ENCODE measurements at regions not wholly inside any gene's neighbourhood (a gene's known extent, or its start where the extent isn't known, plus 50 kb on each side); places are given as distances from the start of the nearest gene placed in this dataset.

- no peaks in the 10 kb centered on the region for H3K9me2 ChIP-seq (replicated peaks; ENCODE audit: insufficient read depth)
- H3K79me2 ChIP-seq, result no peaks in the 10 kb centered on the region
- H4K20me1 ChIP-seq (ENCODE audit: insufficient read depth, poor library complexity, severe bottlenecking), result no peaks in the 10 kb centered on the region
- no peak overlapping the region for H2AFZ ChIP-seq
- H3K27ac ChIP-seq, result no peak overlapping the region
- TF ChIP-seq EZH2phosphoT487 (IDR thresholded peaks at IDR 0.05; ENCODE audit: low read depth, severe bottlenecking, unreplicated experiment) (no peak), EZH2 (IDR thresholded peaks at IDR 0.05; ENCODE audit: borderline replicate concordance) (no peak), CTCF (IDR thresholded peaks at IDR 0.05; ENCODE audit: poor library complexity) (no peak)
- H3K36me3 ChIP-seq (replicated peaks; ENCODE audit: insufficient read depth, low read depth), result no peaks in the 10 kb centered on the region
- no peaks in the 10 kb centered on the region for H3K9me3 ChIP-seq (ENCODE audit: low read depth)
- no peaks in the 10 kb centered on the region for H3K27me3 ChIP-seq
- no peaks in the 10 kb centered on the region for H3K4me1 ChIP-seq (ENCODE audit: insufficient read depth)
- DNase-seq (ENCODE audit: low spot score), result peak; percentile 8
- no peak overlapping the region for H3K4me3 ChIP-seq
- no peak overlapping the region for H3K4me2 ChIP-seq
These were observed 660.6 kb downstream of the EFNB2 start for GRCh38 chr13:105874814-105875213.

GRCh38 chr13:105871768-105872167, 663.7 kb downstream of the EFNB2 start:
- no peak for DNase-seq (ENCODE audit: low spot score)
- no peaks in the 10 kb centered on the region for H3K9me3 ChIP-seq (ENCODE audit: low read depth)
- no peak for TF ChIP-seq EZH2phosphoT487 (IDR thresholded peaks at IDR 0.05; ENCODE audit: low read depth, severe bottlenecking, unreplicated experiment)
- TF ChIP-seq CTCF (IDR thresholded peaks at IDR 0.05; ENCODE audit: poor library complexity), result no peak
- no peak for TF ChIP-seq EZH2 (IDR thresholded peaks at IDR 0.05; ENCODE audit: borderline replicate concordance)
- H3K79me2 ChIP-seq, result no peaks in the 10 kb centered on the region
- H3K27me3 ChIP-seq, result no peaks in the 10 kb centered on the region
- 61% methylated on average over 1 of the region's 1 CpG for WGBS (ENCODE audit: low lambda C conversion rate, missing lambda C conversion rate)
- no peak overlapping the region for H3K4me2 ChIP-seq
- no peaks in the 10 kb centered on the region for H4K20me1 ChIP-seq (ENCODE audit: insufficient read depth, poor library complexity, severe bottlenecking)
- H3K4me3 ChIP-seq, result no peak overlapping the region
- H3K9me2 ChIP-seq (replicated peaks; ENCODE audit: insufficient read depth), result no peaks in the 10 kb centered on the region
- H3K36me3 ChIP-seq (replicated peaks; ENCODE audit: insufficient read depth, low read depth), result no peaks in the 10 kb centered on the region
- H2AFZ ChIP-seq, result no peak overlapping the region
- no peak overlapping the region for H3K27ac ChIP-seq
- H3K4me1 ChIP-seq (ENCODE audit: insufficient read depth), result no peaks in the 10 kb centered on the region

- Histone ChIP-seq H3K9me2 (replicated peaks; ENCODE audit: insufficient read depth) (no peaks in the 10 kb centered on the region), H4K20me1 (ENCODE audit: insufficient read depth, poor library complexity, severe bottlenecking) (no peaks in the 10 kb centered on the region), H3K9me3 (ENCODE audit: low read depth) (no peaks in the 10 kb centered on the region), H3K79me2 (no peaks in the 10 kb centered on the region), H3K27ac (no peak overlapping the region), H3K4me1 (ENCODE audit: insufficient read depth) (no peaks in the 10 kb centered on the region), H3K4me3 (no peak overlapping the region), H2AFZ (no peak overlapping the region), H3K27me3 (no peaks in the 10 kb centered on the region), H3K36me3 (replicated peaks; ENCODE audit: insufficient read depth, low read depth) (no peaks in the 10 kb centered on the region), H3K4me2 (no peak overlapping the region)
- TF ChIP-seq CTCF (IDR thresholded peaks at IDR 0.05; ENCODE audit: poor library complexity) (no peak), EZH2phosphoT487 (IDR thresholded peaks at IDR 0.05; ENCODE audit: low read depth, severe bottlenecking, unreplicated experiment) (no peak), EZH2 (IDR thresholded peaks at IDR 0.05; ENCODE audit: borderline replicate concordance) (no peak)
- WGBS (ENCODE audit: low lambda C conversion rate, missing lambda C conversion rate), result 77% methylated on average over 2 of the region's 2 CpGs
- DNase-seq (ENCODE audit: low spot score), result no peak
These were observed 664.1 kb downstream of the EFNB2 start for GRCh38 chr13:105871326-105871725.

- Histone ChIP-seq H3K4me1 (ENCODE audit: insufficient read depth) (no peaks in the 10 kb centered on the region), H3K9me2 (replicated peaks; ENCODE audit: insufficient read depth) (no peaks in the 10 kb centered on the region), H3K9me3 (ENCODE audit: low read depth) (no peaks in the 10 kb centered on the region), H2AFZ (no peak overlapping the region), H3K4me3 (no peak overlapping the region), H3K36me3 (replicated peaks; ENCODE audit: insufficient read depth, low read depth) (no peaks in the 10 kb centered on the region), H3K27ac (no peak overlapping the region), H3K4me2 (no peak overlapping the region), H3K27me3 (no peaks in the 10 kb centered on the region), H4K20me1 (ENCODE audit: insufficient read depth, poor library complexity, severe bottlenecking) (no peaks in the 10 kb centered on the region), H3K79me2 (no peaks in the 10 kb centered on the region)
- no peak for DNase-seq (ENCODE audit: low spot score)
- TF ChIP-seq CTCF (IDR thresholded peaks at IDR 0.05; ENCODE audit: poor library complexity), result no peak
- TF ChIP-seq EZH2 (IDR thresholded peaks at IDR 0.05; ENCODE audit: borderline replicate concordance), result no peak
- no peak for TF ChIP-seq EZH2phosphoT487 (IDR thresholded peaks at IDR 0.05; ENCODE audit: low read depth, severe bottlenecking, unreplicated experiment)
- WGBS (ENCODE audit: low lambda C conversion rate, missing lambda C conversion rate), result 86% methylated on average over 5 of the region's 5 CpGs
These were observed 672.1 kb downstream of the EFNB2 start for GRCh38 chr13:105863300-105863920.

Measured in hepatocyte (in vitro differentiated cells).